ENCODE measurements at regions not wholly inside any gene's neighbourhood (a gene's known extent, or its start where the extent isn't known, plus 50 kb on each side); places are given as distances from the start of the nearest gene placed in this dataset.

- no peak overlapping the region for H3K4me3 ChIP-seq
- no peak for DNase-seq
- no peak overlapping the region for H3K9ac ChIP-seq (ENCODE audit: low read depth in 2 of 2, low read length in 2 of 2)
- intact Hi-C loops (cut with DNase I): no loop called here
- no peak overlapping the region for H3K27ac ChIP-seq
- H3K36me3 ChIP-seq: no peaks in the 10 kb centered on the region
- no peaks in the 10 kb centered on the region for H3K27me3 ChIP-seq
- no peaks in the 10 kb centered on the region for H3K9me3 ChIP-seq
- no peak for TF ChIP-seq CTCF (IDR thresholded peaks at IDR 0.05)
- no peaks in the 10 kb centered on the region for H3K4me1 ChIP-seq
Observed at GRCh38 chr9:108347463-108348188, 508.2 kb downstream of the ACTL7B start.

GRCh38 chr9:108345826-108346225, 510.0 kb downstream of the ACTL7B start:
- no peak overlapping the region for H3K27ac ChIP-seq
- no peak for DNase-seq
- H3K4me1 ChIP-seq: no peaks in the 10 kb centered on the region
- H3K36me3 ChIP-seq: no peaks in the 10 kb centered on the region
- H3K4me3 ChIP-seq: no peak overlapping the region
- H3K27me3 ChIP-seq: no peaks in the 10 kb centered on the region
- TF ChIP-seq CTCF (IDR thresholded peaks at IDR 0.05): no peak
- H3K9me3 ChIP-seq: no peaks in the 10 kb centered on the region
- intact Hi-C loops (cut with DNase I): no loop called here
- no peak overlapping the region for H3K9ac ChIP-seq (ENCODE audit: low read depth in 2 of 2, low read length in 2 of 2)

GRCh38 chr9:108339251-108339650, 516.5 kb downstream of the ACTL7B start:
- H3K4me3 ChIP-seq: no peak overlapping the region
- no peaks in the 10 kb centered on the region for H3K36me3 ChIP-seq
- no peaks in the 10 kb centered on the region for H3K9me3 ChIP-seq
- no peak overlapping the region for H3K27ac ChIP-seq
- H3K9ac ChIP-seq (ENCODE audit: low read depth in 2 of 2, low read length in 2 of 2): no peak overlapping the region
- no peak for DNase-seq
- no peaks in the 10 kb centered on the region for H3K27me3 ChIP-seq
- no peaks in the 10 kb centered on the region for H3K4me1 ChIP-seq
- no peak for TF ChIP-seq CTCF (IDR thresholded peaks at IDR 0.05)
- intact Hi-C loops (cut with DNase I): no loop called here

- H3K4me1 ChIP-seq: no peaks in the 10 kb centered on the region
- no peak for DNase-seq
- intact Hi-C loops (cut with DNase I): no loop called here
- H3K27me3 ChIP-seq: no peaks in the 10 kb centered on the region
- no peaks in the 10 kb centered on the region for H3K9me3 ChIP-seq
- no peak overlapping the region for H3K27ac ChIP-seq
- TF ChIP-seq CTCF (IDR thresholded peaks at IDR 0.05): no peak
- H3K9ac ChIP-seq (ENCODE audit: low read depth in 2 of 2, low read length in 2 of 2): no peak overlapping the region
- no peak overlapping the region for H3K4me3 ChIP-seq
- H3K36me3 ChIP-seq: no peaks in the 10 kb centered on the region
Observed at GRCh38 chr9:108336575-108336974, 519.2 kb downstream of the ACTL7B start.

GRCh38 chr9:108333530-108333983, 522.2 kb downstream of the ACTL7B start:
- H3K27me3 ChIP-seq: no peaks in the 10 kb centered on the region

More at GRCh38 chr9:108333530-108333983, 522.2 kb downstream of the ACTL7B start:
- no peak for TF ChIP-seq CTCF (IDR thresholded peaks at IDR 0.05)
- Histone ChIP-seq H3K27ac (no peak overlapping the region), H3K36me3 (no peaks in the 10 kb centered on the region), H3K9ac (ENCODE audit: low read depth in 2 of 2, low read length in 2 of 2) (no peak overlapping the region), H3K4me1 (no peaks in the 10 kb centered on the region), H3K4me3 (no peak overlapping the region), H3K9me3 (no peaks in the 10 kb centered on the region)
- intact Hi-C loops (cut with DNase I): no loop called here
- DNase-seq: no peak
